ENCODE measurements at regions not wholly inside any gene's neighbourhood (a gene's known extent, or its start where the extent isn't known, plus 50 kb on each side); places are given as distances from the start of the nearest gene placed in this dataset.

DNA sequence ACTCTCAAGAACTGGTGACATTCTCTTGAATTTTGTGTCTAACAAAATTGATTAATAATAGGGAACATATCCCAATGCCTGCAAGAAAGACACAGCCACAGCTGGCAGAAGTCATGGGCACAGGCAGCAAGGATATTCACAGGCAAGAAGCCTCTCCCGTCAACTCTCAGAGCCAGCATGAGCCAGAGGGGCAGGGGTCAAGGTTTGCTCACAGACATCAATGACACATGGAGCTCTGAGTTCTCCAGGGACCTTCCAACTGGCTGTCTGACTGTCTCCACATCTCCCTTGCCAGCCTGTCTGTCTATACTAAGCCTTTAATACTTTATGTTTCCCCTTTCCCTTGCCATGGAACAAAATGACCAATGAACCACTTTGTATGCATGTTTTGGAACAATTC, 101.5 kb upstream of the RAB4A start:
- in situ Hi-C loops (cut with HindIII; ENCODE audit: low pct_unique_long_range_greater_than_20kb, low sequenced_read_pairs): no loop called here
- Histone ChIP-seq H3K4me1 (ENCODE audit: control insufficient read depth, insufficient read depth, low read length) (no peaks in the 10 kb centered on the region), H3K36me3 (ENCODE audit: control insufficient read depth, insufficient read depth, low read length) (no peaks in the 10 kb centered on the region), H3K27me3 (ENCODE audit: control insufficient read depth, insufficient read depth, low read length) (no peaks in the 10 kb centered on the region; the same call in 1 of the 2 replicates), H3K27ac (ENCODE audit: low read length) (no peak overlapping the region), H3K9me3 (ENCODE audit: control insufficient read depth, insufficient read depth, low read depth, low read length) (no peaks in the 10 kb centered on the region), H3K4me3 (ENCODE audit: low read depth in 2 of 2, low read length in 2 of 2) (no peak overlapping the region)
- CTCF ChIA-PET: no interaction called here
- intact Hi-C loops (cut with micrococcal nuclease; ENCODE audit: unreplicated experiment): no loop called here
- DNase-seq (ENCODE audit: low read depth, low spot score) (no peak), ATAC-seq (no peak)
- TF ChIP-seq SIN3A (IDR thresholded peaks at IDR 0.05; ENCODE audit: borderline replicate concordance, insufficient read depth, low read depth, low read length) (no peak), TCF7L2 (IDR thresholded peaks at IDR 0.05; ENCODE audit: low read depth, low read length) (no peak), POLR2AphosphoS5 (IDR thresholded peaks at IDR 0.05; ENCODE audit: low read depth, low read length) (no peak), REST (IDR thresholded peaks at IDR 0.05; ENCODE audit: insufficient read depth in 1 of 2, low read depth in 2 of 2, low read length in 1 of 2) (no peak)
- TF ChIP-seq, protein P1, sequence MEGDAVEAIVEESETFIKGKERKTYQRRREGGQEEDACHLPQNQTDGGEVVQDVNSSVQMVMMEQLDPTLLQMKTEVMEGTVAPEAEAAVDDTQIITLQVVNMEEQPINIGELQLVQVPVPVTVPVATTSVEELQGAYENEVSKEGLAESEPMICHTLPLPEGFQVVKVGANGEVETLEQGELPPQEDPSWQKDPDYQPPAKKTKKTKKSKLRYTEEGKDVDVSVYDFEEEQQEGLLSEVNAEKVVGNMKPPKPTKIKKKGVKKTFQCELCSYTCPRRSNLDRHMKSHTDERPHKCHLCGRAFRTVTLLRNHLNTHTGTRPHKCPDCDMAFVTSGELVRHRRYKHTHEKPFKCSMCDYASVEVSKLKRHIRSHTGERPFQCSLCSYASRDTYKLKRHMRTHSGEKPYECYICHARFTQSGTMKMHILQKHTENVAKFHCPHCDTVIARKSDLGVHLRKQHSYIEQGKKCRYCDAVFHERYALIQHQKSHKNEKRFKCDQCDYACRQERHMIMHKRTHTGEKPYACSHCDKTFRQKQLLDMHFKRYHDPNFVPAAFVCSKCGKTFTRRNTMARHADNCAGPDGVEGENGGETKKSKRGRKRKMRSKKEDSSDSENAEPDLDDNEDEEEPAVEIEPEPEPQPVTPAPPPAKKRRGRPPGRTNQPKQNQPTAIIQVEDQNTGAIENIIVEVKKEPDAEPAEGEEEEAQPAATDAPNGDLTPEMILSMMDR (IDR thresholded peaks at IDR 0.05): no peak
- POLR2A ChIA-PET: no interaction called here
- no TSS peak for BruUV-seq (replicated peaks)

DNA sequence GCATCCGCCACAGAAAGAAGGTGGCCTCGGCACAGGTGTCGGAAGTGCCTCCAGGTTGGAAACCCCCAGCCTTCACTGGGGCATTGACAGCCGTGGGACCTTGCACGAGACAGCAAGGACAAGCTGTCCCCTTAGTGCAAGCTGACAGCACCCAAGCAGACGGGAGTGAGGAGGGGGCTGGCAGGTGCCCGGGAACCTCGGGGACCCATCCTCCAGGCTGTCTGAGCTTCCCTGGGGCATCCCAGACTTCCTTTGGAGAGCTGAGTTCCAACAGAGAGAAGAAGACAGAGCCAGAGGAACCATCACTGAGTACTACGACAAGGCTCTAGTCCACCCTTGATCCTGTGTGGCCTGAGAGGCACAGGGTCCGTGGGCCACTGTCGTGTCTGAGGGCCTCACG, 100.6 kb upstream of the RAB4A start:
- no peak for DNase-seq (ENCODE audit: low read depth, low spot score)
- H3K27me3 ChIP-seq (ENCODE audit: control insufficient read depth, insufficient read depth, low read length): no peaks in the 10 kb centered on the region; the same call in 1 of the 2 replicates
- BruUV-seq (replicated peaks): no TSS peak
- no peaks in the 10 kb centered on the region for H3K9me3 ChIP-seq (ENCODE audit: control insufficient read depth, insufficient read depth, low read depth, low read length)
- H3K27ac ChIP-seq (ENCODE audit: low read length): no peak overlapping the region
- in situ Hi-C loops (cut with HindIII; ENCODE audit: low pct_unique_long_range_greater_than_20kb, low sequenced_read_pairs) (no loop called here), intact Hi-C loops (cut with micrococcal nuclease; ENCODE audit: unreplicated experiment) (no loop called here)
- CTCF ChIA-PET: no interaction called here
- H3K4me3 ChIP-seq (ENCODE audit: low read depth in 2 of 2, low read length in 2 of 2): no peak overlapping the region
- POLR2A ChIA-PET: no interaction called here
- TF ChIP-seq REST (IDR thresholded peaks at IDR 0.05; ENCODE audit: insufficient read depth in 1 of 2, low read depth in 2 of 2, low read length in 1 of 2): no peak
- TF ChIP-seq, protein P1 (IDR thresholded peaks at IDR 0.05): no peak
- no peak for TF ChIP-seq TCF7L2 (IDR thresholded peaks at IDR 0.05; ENCODE audit: low read depth, low read length)
- no peak for TF ChIP-seq SIN3A (IDR thresholded peaks at IDR 0.05; ENCODE audit: borderline replicate concordance, insufficient read depth, low read depth, low read length)
- no peaks in the 10 kb centered on the region for H3K4me1 ChIP-seq (ENCODE audit: control insufficient read depth, insufficient read depth, low read length)
- no peaks in the 10 kb centered on the region for H3K36me3 ChIP-seq (ENCODE audit: control insufficient read depth, insufficient read depth, low read length)
- ATAC-seq: no peak

All from Panc1 (cell line).